SK-N-SH treated with all-trans-retinoic acid at 6 μM for 48 hours (cell line): ENCODE measurements at regions not wholly inside any gene's neighbourhood (a gene's known extent, or its start where the extent isn't known, plus 50 kb on each side); places are given as distances from the start of the nearest gene placed in this dataset.

Source experiments
- ARNTL ChIP-seq: fragments of 450-650 bp; formaldehyde crosslinking; IDR thresholded peaks from 2 replicates; pipeline ENCODE4 v1.5.0; 2020; ENCODE audit warnings: low read depth, mild to moderate bottlenecking, moderate library complexity, borderline replicate concordance
- BACH2 ChIP-seq: fragments of 250-450 bp; sonication (Bioruptor Pico); IDR thresholded peaks from 2 replicates; pipeline ENCODE4 v1.9.0; 2021; ENCODE audit warnings: mild to moderate bottlenecking, borderline replicate concordance
- GLIS3 ChIP-seq: fragments of 250-450 bp; sonication (Bioruptor Pico); IDR thresholded peaks from 2 replicates; pipeline ENCODE4 v1.5.0; 2020; ENCODE audit warnings: mild to moderate bottlenecking, moderate library complexity
- PATZ1 ChIP-seq: fragments of 250-450 bp; sonication (Bioruptor Pico); IDR thresholded peaks from 2 replicates; pipeline ENCODE4 v1.8.0; 2020; ENCODE audit warnings: mild to moderate bottlenecking, moderate library complexity, borderline replicate concordance
- TSHZ2 ChIP-seq: fragments of 250-450 bp; sonication (Bioruptor Pico); IDR thresholded peaks from 2 replicates; pipeline ENCODE4 v1.5.0; 2020; ENCODE audit warnings: mild to moderate bottlenecking, moderate library complexity
- ZC3H10 ChIP-seq: fragments of 250-450 bp; sonication (Bioruptor Pico); IDR thresholded peaks from 2 replicates; pipeline ENCODE4 v1.5.1; 2021; ENCODE audit warnings: mild to moderate bottlenecking, moderate library complexity
- ZFP3 ChIP-seq: fragments of 250-450 bp; sonication (Bioruptor Pico); IDR thresholded peaks from 2 replicates; pipeline ENCODE4 v1.5.0; 2020; ENCODE audit warnings: mild to moderate bottlenecking, moderate library complexity
- ZNF565 ChIP-seq: fragments of 450-650 bp; formaldehyde crosslinking; conservative IDR thresholded peaks from 2 replicates; pipeline ENCODE4 v1.5.0; 2020; ENCODE audit warnings: low read depth, mild to moderate bottlenecking, moderate library complexity
- ZNF8 ChIP-seq: fragments of 450-650 bp; formaldehyde crosslinking; IDR thresholded peaks from 2 replicates; pipeline ENCODE4 v1.5.0; 2020; ENCODE audit warnings: mild to moderate bottlenecking, moderate library complexity
- TF ChIP-seq, protein P1 (sequence below): fragments of 250-450 bp; sonication (Bioruptor Pico); IDR thresholded peaks from 2 replicates; pipeline ENCODE4 v1.5.1; 2020; ENCODE audit warnings: low read depth, mild to moderate bottlenecking, moderate library complexity

DNA sequence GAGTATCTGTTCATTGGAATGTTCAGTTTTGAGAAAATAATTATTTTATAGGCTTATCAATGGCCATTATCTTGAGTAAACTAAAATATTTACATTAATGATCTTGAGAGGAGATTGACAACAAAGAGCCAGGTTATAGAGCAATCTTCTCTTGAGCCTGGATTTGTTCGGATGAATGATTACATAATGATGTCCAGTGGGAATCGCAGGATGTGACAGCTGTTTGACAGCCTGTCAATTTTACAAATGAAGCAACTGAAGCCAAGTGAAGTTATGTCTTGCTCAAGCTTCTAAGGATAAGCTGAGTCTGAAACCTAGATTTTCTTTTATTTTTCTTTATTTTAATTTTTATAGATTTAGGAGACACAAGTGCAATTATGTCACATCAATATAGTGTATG is 52.1 kb upstream of the BACH1 start:
- no peak for TF ChIP-seq ZNF565 (CRISPR knock-in tag)
- no peak for TF ChIP-seq ZNF8
- TF ChIP-seq, protein P1, sequence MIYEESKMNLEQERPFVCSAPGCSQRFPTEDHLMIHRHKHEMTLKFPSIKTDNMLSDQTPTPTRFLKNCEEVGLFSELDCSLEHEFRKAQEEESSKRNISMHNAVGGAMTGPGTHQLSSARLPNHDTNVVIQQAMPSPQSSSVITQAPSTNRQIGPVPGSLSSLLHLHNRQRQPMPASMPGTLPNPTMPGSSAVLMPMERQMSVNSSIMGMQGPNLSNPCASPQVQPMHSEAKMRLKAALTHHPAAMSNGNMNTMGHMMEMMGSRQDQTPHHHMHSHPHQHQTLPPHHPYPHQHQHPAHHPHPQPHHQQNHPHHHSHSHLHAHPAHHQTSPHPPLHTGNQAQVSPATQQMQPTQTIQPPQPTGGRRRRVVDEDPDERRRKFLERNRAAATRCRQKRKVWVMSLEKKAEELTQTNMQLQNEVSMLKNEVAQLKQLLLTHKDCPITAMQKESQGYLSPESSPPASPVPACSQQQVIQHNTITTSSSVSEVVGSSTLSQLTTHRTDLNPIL (CRISPR knock-in tag) = no peak
- TF ChIP-seq GLIS3 = no peak
- TF ChIP-seq PATZ1 (CRISPR knock-in tag) = no peak
- TF ChIP-seq BACH2 (CRISPR knock-in tag) = no peak
- TF ChIP-seq TSHZ2 (CRISPR knock-in tag) = no peak
- no peak for TF ChIP-seq ZFP3 (CRISPR knock-in tag)
- no peak for TF ChIP-seq ARNTL (CRISPR knock-in tag)
- no peak for TF ChIP-seq ZC3H10
